OCI-LY1 (cell line): ENCODE measurements at regions not wholly inside any gene's neighbourhood (a gene's known extent, or its start where the extent isn't known, plus 50 kb on each side); places are given as distances from the start of the nearest gene placed in this dataset.

Source experiments
- H2AFZ ChIP-seq: fragments of 200-600 bp; sonication (generic), shearing (Covaris generic); 2 replicates; pipeline ENCODE4 v1.6.0; 2014; ENCODE audit warnings: antibody characterized with exemption, mild to moderate bottlenecking, low read length
- H3F3A ChIP-seq: fragments of 200-600 bp; sonication (generic), shearing (Covaris generic); 2 replicates; pipeline ENCODE4 v1.6.0; 2014; ENCODE audit warnings: mild to moderate bottlenecking, antibody characterized with exemption, low read length, moderate library complexity; ENCODE audit not compliant: insufficient read depth
- H3K27ac ChIP-seq: fragments of 200-600 bp; sonication (generic); 2 replicates; pipeline ENCODE4 v1.5.1; 2014; ENCODE audit warnings: low read length, mixed run types, mild to moderate bottlenecking, low read depth; ENCODE audit not compliant: poor library complexity, severe bottlenecking
- H3K27me3 ChIP-seq: fragments of 200-600 bp; sonication (generic); 2 replicates; pipeline ENCODE4 v1.6.0; 2014; ENCODE audit warnings: antibody characterized with exemption, mild to moderate bottlenecking, low read length, moderate library complexity; ENCODE audit not compliant: insufficient read depth
- H3K36me3 ChIP-seq: fragments of 200-600 bp; sonication (generic); 2 replicates; pipeline ENCODE4 v1.6.1; 2014; ENCODE audit warnings: mild to moderate bottlenecking, antibody characterized with exemption, low read length, moderate library complexity, mixed read lengths; ENCODE audit not compliant: insufficient read depth
- H3K4me1 ChIP-seq: fragments of 200-600 bp; sonication (generic); 2 replicates; pipeline ENCODE4 v1.5.1; 2014; ENCODE audit warnings: mild to moderate bottlenecking, low read length, moderate library complexity; ENCODE audit not compliant: insufficient read depth, severe bottlenecking
- H3K4me2 ChIP-seq: fragments of 200-600 bp; sonication (generic), shearing (Covaris generic); 2 replicates; pipeline ENCODE4 v1.6.1; 2014; ENCODE audit warnings: low read length
- H3K4me3 ChIP-seq: fragments of 200-600 bp; sonication (generic); 2 replicates; pipeline ENCODE4 v1.5.1; 2014; ENCODE audit warnings: low read length, low read depth, mild to moderate bottlenecking, mixed read lengths; ENCODE audit not compliant: poor library complexity, severe bottlenecking
- H3K79me2 ChIP-seq: fragments of 200-600 bp; shearing (Covaris generic); 2 replicates; pipeline ENCODE4 v1.6.1; 2016; ENCODE audit warnings: mixed run types, low read length, mixed read lengths; ENCODE audit not compliant: insufficient read depth
- H3K9ac ChIP-seq: fragments of 200-600 bp; sonication (generic), shearing (Covaris generic); 2 replicates; pipeline ENCODE4 v1.6.1; 2014; ENCODE audit warnings: mild to moderate bottlenecking, low read length, mixed read lengths
- H3K9me2 ChIP-seq: fragments of 200-600 bp; sonication (generic), shearing (Covaris generic); 2 replicates; pipeline ENCODE4 v1.6.1; 2014; ENCODE audit warnings: low read depth, mild to moderate bottlenecking, low read length, mixed read lengths
- H3K9me3 ChIP-seq: fragments of 200-600 bp; shearing (Covaris generic); 2 replicates; pipeline ENCODE4 v1.6.1; 2014; ENCODE audit warnings: low read length, mixed read lengths
- H4K20me1 ChIP-seq: fragments of 200-600 bp; sonication (generic), shearing (Covaris generic); 2 replicates; pipeline ENCODE4 v1.6.0; 2016; ENCODE audit warnings: mild to moderate bottlenecking, low read length; ENCODE audit not compliant: insufficient read depth
- EZH2 ChIP-seq: fragments of 200-600 bp; sonication (generic), shearing (Covaris generic); IDR thresholded peaks from 2 replicates; pipeline ENCODE4 v1.8.0; 2017; ENCODE audit warnings: borderline replicate concordance, mixed run types, mild to moderate bottlenecking, antibody characterized with exemption, low read length, moderate library complexity, mixed read lengths
- TF ChIP-seq, protein P1 (sequence below): fragments of 200-600 bp; sonication (generic), shearing (Covaris generic); IDR thresholded peaks from 2 replicates; pipeline ENCODE4 v1.5.1; 2017; ENCODE audit warnings: mild to moderate bottlenecking, antibody characterized with exemption, low read length, moderate library complexity, mixed read lengths

DNA sequence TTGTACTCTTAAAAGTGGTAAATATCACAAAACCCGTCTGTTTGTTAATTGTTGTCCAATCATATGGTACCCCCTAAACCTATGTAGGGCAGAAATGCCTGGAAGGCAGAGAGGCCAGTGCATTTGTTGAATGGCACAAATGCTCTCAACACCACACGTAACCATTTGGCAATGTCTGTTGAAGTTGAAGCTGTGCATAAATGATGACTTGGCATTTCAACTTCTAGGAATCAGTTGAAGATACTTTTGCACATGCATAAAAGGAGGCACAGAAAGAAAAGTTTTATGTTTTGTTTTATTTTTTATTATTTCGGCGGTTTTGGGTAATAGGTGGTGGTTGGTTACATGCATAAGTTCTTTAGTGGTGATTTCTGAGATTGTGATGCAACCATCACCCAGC is 246.6 kb downstream of the TAF11L14 start:
- no peak overlapping the region for H2AFZ ChIP-seq
- no peaks in the 10 kb centered on the region for H3F3A ChIP-seq
- no peak overlapping the region for H3K9ac ChIP-seq
- TF ChIP-seq EZH2, result no peak
- TF ChIP-seq, protein P1, sequence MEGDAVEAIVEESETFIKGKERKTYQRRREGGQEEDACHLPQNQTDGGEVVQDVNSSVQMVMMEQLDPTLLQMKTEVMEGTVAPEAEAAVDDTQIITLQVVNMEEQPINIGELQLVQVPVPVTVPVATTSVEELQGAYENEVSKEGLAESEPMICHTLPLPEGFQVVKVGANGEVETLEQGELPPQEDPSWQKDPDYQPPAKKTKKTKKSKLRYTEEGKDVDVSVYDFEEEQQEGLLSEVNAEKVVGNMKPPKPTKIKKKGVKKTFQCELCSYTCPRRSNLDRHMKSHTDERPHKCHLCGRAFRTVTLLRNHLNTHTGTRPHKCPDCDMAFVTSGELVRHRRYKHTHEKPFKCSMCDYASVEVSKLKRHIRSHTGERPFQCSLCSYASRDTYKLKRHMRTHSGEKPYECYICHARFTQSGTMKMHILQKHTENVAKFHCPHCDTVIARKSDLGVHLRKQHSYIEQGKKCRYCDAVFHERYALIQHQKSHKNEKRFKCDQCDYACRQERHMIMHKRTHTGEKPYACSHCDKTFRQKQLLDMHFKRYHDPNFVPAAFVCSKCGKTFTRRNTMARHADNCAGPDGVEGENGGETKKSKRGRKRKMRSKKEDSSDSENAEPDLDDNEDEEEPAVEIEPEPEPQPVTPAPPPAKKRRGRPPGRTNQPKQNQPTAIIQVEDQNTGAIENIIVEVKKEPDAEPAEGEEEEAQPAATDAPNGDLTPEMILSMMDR, result no peak
- no peaks in the 10 kb centered on the region for H3K27me3 ChIP-seq
- H3K36me3 ChIP-seq, result no peaks in the 10 kb centered on the region
- H3K4me2 ChIP-seq, result no peak overlapping the region
- H3K4me3 ChIP-seq, result no peak overlapping the region
- no peaks in the 10 kb centered on the region for H3K79me2 ChIP-seq
- H4K20me1 ChIP-seq, result no peaks in the 10 kb centered on the region; the same call in 1 of the 2 replicates
- H3K4me1 ChIP-seq, result no peaks in the 10 kb centered on the region
- no peaks in the 10 kb centered on the region for H3K9me2 ChIP-seq
- no peak overlapping the region for H3K27ac ChIP-seq
- no peaks in the 10 kb centered on the region for H3K9me3 ChIP-seq

DNA sequence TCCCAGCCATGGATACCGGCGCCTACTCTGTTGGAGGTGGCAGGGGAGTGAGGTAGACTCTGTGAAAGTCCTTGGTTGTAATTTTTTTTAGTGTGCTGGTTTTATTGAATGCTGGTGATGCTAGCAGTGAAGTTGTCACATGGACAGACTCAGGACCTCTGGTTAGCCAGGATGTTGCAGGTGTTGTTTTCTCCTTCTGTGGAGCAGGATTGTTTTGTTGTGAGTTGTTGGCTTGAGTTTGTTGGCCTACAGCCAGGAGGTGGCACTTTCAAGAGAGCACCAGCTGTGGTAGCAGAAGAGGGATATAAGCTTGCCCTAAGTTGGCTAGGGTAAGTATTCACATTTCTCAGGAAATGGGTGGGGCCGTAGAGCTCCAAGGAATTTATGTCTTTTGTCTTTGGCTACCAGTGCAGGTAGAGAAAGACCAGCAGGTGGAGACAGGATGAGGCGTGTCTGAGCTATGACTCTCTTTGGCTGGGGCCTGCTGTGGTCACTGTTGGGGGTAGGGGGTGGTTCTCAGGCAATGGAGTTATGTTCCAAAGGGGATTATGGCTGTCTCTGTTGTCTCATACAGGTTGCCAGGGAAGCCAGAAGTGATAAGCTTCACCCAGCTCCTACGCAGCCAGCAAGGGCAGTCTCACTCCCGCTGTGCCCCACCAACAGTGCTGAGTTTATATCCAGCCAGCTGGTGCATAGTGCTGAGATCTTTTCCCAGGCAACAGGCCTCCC is 248.7 kb downstream of the TAF11L14 start:
- H3K9me2 ChIP-seq, result no peaks in the 10 kb centered on the region
- no peaks in the 10 kb centered on the region for H3K79me2 ChIP-seq
- H3K27ac ChIP-seq, result no peak overlapping the region
- H3K4me3 ChIP-seq, result no peak overlapping the region
- no peaks in the 10 kb centered on the region for H3K36me3 ChIP-seq
- no peaks in the 10 kb centered on the region for H3K27me3 ChIP-seq
- no peak overlapping the region for H2AFZ ChIP-seq
- no peak overlapping the region for H3K4me2 ChIP-seq
- H3K9ac ChIP-seq, result no peak overlapping the region
- H3K9me3 ChIP-seq, result no peaks in the 10 kb centered on the region
- no peaks in the 10 kb centered on the region for H3F3A ChIP-seq
- H4K20me1 ChIP-seq, result no peaks in the 10 kb centered on the region; the same call in 1 of the 2 replicates
- no peak for TF ChIP-seq EZH2
- TF ChIP-seq, protein P1, result no peak
- no peaks in the 10 kb centered on the region for H3K4me1 ChIP-seq

DNA sequence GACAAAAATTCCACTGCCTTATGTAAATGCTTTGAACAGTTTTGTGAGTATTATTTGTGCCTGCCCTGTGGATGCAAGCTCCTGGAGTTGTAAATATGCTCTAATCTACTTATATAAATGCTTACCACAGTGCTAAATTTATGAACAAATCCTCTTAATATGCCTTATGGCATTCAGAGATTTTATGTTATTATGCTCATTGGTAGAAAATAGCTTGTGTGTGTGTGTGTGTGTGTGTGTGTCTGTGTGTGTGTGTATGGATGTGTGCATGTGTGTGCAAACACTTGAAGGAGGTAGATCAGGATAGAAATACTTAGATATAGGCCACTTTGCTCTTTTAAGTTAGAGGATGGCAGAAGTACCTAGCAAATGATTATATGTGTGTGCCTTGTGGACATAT is 253.9 kb downstream of the TAF11L14 start:
- Histone ChIP-seq H3K9me3 (no peaks in the 10 kb centered on the region), H3F3A (no peaks in the 10 kb centered on the region), H4K20me1 (no peaks in the 10 kb centered on the region), H3K79me2 (no peaks in the 10 kb centered on the region), H3K4me2 (no peak overlapping the region), H3K9me2 (no peaks in the 10 kb centered on the region), H3K4me3 (no peak overlapping the region), H3K9ac (no peak overlapping the region), H3K36me3 (no peaks in the 10 kb centered on the region), H3K27me3 (no peaks in the 10 kb centered on the region), H3K27ac (no peak overlapping the region), H3K4me1 (no peaks in the 10 kb centered on the region), H2AFZ (no peak overlapping the region)
- TF ChIP-seq EZH2, result no peak
- TF ChIP-seq, protein P1, result no peak
